ENCODE measurements at regions not wholly inside any gene's neighbourhood (a gene's known extent, or its start where the extent isn't known, plus 50 kb on each side); places are given as distances from the start of the nearest gene placed in this dataset.
A peak's percentile ranks its signal among the peaks of the same experiment; 100 is the strongest.

GRCh38 chr12:40622246-40622838, 69.9 kb upstream of the CNTN1 start:
- peak; percentile 20 for DNase-seq

DNA sequence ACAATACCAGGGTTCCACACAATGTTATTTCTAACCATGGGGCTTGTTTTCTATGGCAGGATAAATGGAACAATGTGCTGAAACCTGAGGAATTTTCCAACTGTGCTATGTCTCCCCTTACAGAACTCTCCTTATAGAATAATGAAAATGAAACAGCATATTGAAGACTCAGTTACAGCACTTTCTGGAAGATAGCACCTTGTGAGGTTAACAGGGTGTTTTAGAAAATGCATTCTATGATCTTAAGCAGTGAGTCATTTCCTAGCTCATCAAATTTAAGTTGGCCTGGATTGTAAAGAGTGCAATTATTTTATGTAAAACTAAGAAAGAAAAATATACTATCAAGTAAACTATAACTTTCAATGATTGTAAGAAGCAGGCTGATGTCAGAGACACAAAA, 60.1 kb upstream of the CNTN1 start:
- DNase-seq = no peak

- no peak for DNase-seq
Measured at GRCh38 chr12:40632933-40633332, 59.3 kb upstream of the CNTN1 start.

DNA sequence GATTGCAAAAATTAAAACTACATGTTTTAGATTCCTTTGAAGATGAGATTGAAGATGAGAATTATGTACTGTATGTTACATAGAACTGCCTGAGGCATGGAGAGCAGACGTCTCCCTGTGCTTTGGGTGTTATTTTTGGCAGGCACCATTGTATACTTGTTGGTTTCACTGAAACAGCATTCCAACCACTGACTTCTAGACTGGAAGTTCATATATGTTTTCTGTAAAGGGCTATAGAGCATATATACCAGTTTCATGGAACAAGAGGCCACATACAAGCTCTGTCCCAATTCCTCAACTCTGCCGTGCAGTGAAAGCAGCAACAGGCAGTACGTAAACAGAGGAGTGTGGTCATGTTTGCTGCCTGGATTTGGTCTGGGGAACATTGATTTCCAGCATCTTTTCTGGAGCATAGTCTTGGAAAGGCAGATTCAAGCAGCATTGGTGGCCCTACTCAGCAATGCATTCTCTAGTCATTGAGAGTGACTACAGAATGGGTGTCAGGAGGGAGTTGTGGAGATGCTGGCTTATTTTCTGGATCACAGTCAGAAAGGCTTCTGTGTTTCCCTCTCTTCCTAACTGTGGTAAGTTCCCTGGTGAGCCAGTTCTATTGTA, 57.6 kb upstream of the CNTN1 start:
- no peak for DNase-seq

GRCh38 chr12:40635141-40635731, 57.0 kb upstream of the CNTN1 start:
- no peak for DNase-seq

Measured in NCI-H2081 treated with DMSO at 0.1 percent for 48 hours (cell line).